AG09309 (cell line): ENCODE measurements at regions not wholly inside any gene's neighbourhood (a gene's known extent, or its start where the extent isn't known, plus 50 kb on each side); places are given as distances from the start of the nearest gene placed in this dataset.

Experiments used
- DNase-seq: peaks from one replicate; pipeline ENCODE4 v3.0.0-alpha.2; 2010; ENCODE audit warnings: low read depth
- H3K4me3 ChIP-seq: 2 replicates; pipeline ENCODE4 v1.5.1; 2011; ENCODE audit warnings: mild to moderate bottlenecking, low read depth, low read length, moderate library complexity; ENCODE audit not compliant: control insufficient read depth
- TF ChIP-seq, protein P1 (sequence below): IDR thresholded peaks from 2 replicates; pipeline ENCODE4 v1.5.1; 2011; ENCODE audit warnings: mild to moderate bottlenecking, low read depth, low read length, inconsistent platforms; ENCODE audit not compliant: insufficient read depth, control insufficient read depth; ENCODE audit errors: missing control alignments

GRCh38 chr16:35142809-35143192 is 1683.4 kb downstream of the TP53TG3F start:
- TF ChIP-seq, protein P1, sequence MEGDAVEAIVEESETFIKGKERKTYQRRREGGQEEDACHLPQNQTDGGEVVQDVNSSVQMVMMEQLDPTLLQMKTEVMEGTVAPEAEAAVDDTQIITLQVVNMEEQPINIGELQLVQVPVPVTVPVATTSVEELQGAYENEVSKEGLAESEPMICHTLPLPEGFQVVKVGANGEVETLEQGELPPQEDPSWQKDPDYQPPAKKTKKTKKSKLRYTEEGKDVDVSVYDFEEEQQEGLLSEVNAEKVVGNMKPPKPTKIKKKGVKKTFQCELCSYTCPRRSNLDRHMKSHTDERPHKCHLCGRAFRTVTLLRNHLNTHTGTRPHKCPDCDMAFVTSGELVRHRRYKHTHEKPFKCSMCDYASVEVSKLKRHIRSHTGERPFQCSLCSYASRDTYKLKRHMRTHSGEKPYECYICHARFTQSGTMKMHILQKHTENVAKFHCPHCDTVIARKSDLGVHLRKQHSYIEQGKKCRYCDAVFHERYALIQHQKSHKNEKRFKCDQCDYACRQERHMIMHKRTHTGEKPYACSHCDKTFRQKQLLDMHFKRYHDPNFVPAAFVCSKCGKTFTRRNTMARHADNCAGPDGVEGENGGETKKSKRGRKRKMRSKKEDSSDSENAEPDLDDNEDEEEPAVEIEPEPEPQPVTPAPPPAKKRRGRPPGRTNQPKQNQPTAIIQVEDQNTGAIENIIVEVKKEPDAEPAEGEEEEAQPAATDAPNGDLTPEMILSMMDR: no peak

GRCh38 chr16:35144212-35144932 is 1685.0 kb downstream of the TP53TG3F start:
- TF ChIP-seq, protein P1: no peak
- no peak overlapping the region for H3K4me3 ChIP-seq
- no peak for DNase-seq

More at GRCh38 chr16:35142809-35143192, 1683.4 kb downstream of the TP53TG3F start:
- no peak overlapping the region for H3K4me3 ChIP-seq
- no peak for DNase-seq

GRCh38 chr16:35146031-35146710 is 1686.8 kb downstream of the TP53TG3F start:
- no peak for DNase-seq
- TF ChIP-seq, protein P1: no peak

DNA sequence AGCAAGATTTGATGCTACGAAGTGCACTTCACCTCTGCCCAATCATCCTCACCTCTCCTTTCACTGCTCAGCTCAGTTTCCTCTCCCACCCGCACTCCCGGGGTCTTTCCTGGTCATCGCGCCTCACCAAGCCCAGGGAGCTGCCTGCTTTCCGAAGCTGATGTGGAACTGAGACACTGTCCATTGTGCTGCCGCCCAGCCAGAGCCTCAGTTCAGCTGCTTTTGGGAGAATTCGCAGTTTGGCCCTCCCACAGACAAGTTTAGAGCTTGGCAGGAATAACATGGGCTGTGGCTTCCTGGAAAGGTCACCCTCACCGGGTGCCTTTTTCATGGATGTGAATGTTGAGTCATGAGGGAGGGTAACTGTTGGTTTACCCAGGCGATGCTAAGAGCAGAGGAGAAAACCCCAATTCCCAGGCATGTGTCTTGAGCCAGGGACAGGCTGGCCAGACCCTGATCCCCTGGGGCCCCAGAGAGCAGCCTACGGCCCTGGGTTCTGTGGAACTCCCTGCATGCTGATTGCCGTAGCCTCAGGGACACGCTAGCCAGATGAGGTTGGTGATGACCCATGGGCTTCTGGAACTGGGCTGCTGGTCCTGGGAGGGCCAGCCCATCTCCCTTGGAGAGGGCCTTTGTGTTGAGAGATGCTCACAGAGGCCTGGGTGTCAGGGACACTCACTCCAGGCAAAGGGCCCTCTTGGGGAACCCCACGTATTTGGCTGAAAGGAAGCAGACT is 1687.5 kb downstream of the TP53TG3F start:
- no peak overlapping the region for H3K4me3 ChIP-seq
- TF ChIP-seq, protein P1: no peak
- no peak for DNase-seq

More at GRCh38 chr16:35146031-35146710, 1686.8 kb downstream of the TP53TG3F start:
- no peak overlapping the region for H3K4me3 ChIP-seq

DNA sequence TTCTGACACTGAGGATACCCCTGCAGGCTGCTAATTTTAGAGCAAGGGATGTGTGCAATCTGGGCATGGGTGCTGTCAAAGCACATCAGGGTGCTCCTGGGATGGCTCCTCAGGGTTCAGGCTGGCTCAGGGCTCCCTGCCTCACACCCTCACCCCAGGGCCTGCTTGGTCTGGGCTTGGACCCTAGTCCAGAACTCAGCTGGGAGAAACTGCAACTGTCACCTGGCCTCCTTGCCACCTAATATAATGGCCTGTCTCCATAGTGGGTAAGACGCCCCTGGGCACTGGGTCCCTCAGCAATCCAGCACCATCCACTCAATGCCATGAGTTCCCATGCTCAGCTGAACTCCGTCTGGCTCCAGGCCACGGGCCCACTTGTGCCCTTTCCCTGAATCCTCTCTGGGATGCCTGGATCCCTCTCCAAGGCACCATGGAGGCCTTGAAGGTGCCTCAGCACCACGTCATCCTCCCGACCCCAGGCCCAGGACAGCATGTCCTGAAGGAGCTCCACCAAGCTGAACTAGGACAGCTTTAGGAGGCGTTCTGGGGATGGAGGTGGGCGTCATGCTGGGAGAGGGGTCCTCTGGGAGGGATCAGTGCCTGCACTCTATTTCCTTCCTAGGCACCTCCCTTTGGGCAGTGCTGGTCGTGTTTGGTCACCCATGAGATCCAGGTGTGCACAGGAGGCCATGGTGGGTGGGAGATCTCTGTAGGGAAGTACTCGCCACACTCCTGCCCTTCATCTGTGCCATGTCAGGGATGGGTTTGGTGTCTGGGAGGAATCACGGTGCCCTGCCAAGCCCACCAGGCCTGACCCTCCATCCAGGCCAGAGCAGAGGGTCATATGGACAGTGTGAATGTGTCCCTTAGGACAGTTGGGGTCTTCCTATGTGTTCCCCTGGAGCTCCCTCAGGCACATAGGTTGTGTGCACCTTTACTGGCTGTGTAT is 1688.4 kb downstream of the TP53TG3F start:
- TF ChIP-seq, protein P1: no peak
- no peak for DNase-seq
- H3K4me3 ChIP-seq: no peak overlapping the region

DNA sequence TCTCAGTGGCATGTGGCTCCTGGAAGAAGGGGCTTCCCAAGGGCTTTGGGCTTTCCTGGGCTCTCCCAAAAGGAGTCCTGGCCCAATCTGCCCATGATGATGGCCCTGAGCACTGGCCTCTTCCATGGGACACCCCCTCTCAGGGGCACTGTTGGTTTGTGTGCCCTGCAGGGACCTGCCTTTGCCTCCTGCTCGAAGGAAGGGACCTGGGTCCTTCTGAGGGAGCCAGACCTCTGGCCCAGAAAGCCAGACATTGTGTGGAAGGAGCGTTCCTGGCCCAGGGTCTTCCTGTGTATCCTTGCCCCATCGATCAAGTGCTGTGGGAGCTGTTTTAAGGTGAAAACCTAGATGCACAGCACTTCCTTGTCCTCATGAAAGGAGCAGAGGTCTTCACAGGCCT is 1689.3 kb downstream of the TP53TG3F start:
- TF ChIP-seq, protein P1: no peak
- no peak overlapping the region for H3K4me3 ChIP-seq
- DNase-seq: no peak
